H1 (cell line): ENCODE measurements at regions not wholly inside any gene's neighbourhood (a gene's known extent, or its start where the extent isn't known, plus 50 kb on each side); places are given as distances from the start of the nearest gene placed in this dataset.

ENCODE experiments used
- CTCF ChIA-PET: fragments of 300-600 bp; sonication (Branson Sonifier 250); formaldehyde crosslinking; loops from one replicate; lab custom pipeline; 2021; ENCODE audit not compliant: partially characterized antibody; lab: Charles Lee
- POLR2A ChIA-PET: fragments of 300-600 bp; sonication (Branson Sonifier 250); formaldehyde crosslinking; loops from one replicate; lab custom pipeline; 2021; ENCODE audit warnings: inconsistent platforms; ENCODE audit not compliant: partially characterized antibody; lab: Charles Lee
- DNase-seq, 2 experiments: peaks; one replicate each; pipeline versions ENCODE4 v3.0.0 to v3.0.0-alpha.2; 2010 to 2022; ENCODE audit warnings: low spot score in 2 of 2, low read depth in 1 of 2, mixed read lengths in 1 of 2
- FAIRE-seq: peaks from 2 replicates; lab custom pipeline; 2011; peaks lifted over from hg19 to GRCh38; lab: Jason Lieb, UNC
- H2AFZ ChIP-seq: 2 replicates; pipeline ENCODE4 v1.8.1; 2012; ENCODE audit warnings: low read length, inconsistent platforms
- H2AK5ac ChIP-seq: 2 replicates; pipeline ENCODE4 v1.6.1; 2013; ENCODE audit warnings: low read depth, low read length
- H2BK120ac ChIP-seq: replicated peaks from 2 replicates; pipeline ENCODE3; 2013; ENCODE audit warnings: low read depth, low read length, inconsistent platforms
- H2BK12ac ChIP-seq: 2 replicates; pipeline ENCODE4 v1.6.1; 2013; ENCODE audit warnings: low read depth, low read length
- H2BK15ac ChIP-seq: 2 replicates; pipeline ENCODE4 v1.6.1; 2013; ENCODE audit warnings: low read length
- H2BK20ac ChIP-seq: 2 replicates; pipeline ENCODE4 v1.6.1; 2013; ENCODE audit warnings: low read length
- H2BK5ac ChIP-seq: 2 replicates; pipeline ENCODE4 v1.6.1; 2013; ENCODE audit warnings: low read depth, low read length
- H3K14ac ChIP-seq: 2 replicates; pipeline ENCODE4 v1.6.1; 2013; ENCODE audit warnings: inconsistent platforms; ENCODE audit not compliant: insufficient read length
- H3K18ac ChIP-seq: 2 replicates; pipeline ENCODE4 v1.6.1; 2013; ENCODE audit warnings: low read length; ENCODE audit errors: extremely low read depth
- H3K23ac ChIP-seq: 2 replicates; pipeline ENCODE4 v1.6.1; 2013; ENCODE audit warnings: inconsistent platforms; ENCODE audit not compliant: insufficient read length
- H3K23me2 ChIP-seq: 2 replicates; pipeline ENCODE4 v1.6.1; 2013; ENCODE audit warnings: low read depth, low read length
- H3K27ac ChIP-seq: 2 replicates; pipeline ENCODE4 v1.6.1; 2011; ENCODE audit warnings: low read depth, low read length, inconsistent platforms
- H3K27me3 ChIP-seq, 4 experiments: replicated peaks in 1 of 4; 1 replicate in 1 of 4; 2 replicates in 3 of 4; pipeline versions ENCODE4 v1.6.1 to v1.8.1; 2011 to 2013; ENCODE audit warnings: low read length in 3 of 4, mild to moderate bottlenecking in 3 of 4, inconsistent platforms in 2 of 4, mixed read lengths in 2 of 4, moderate library complexity in 1 of 4; ENCODE audit not compliant: control insufficient read depth in 3 of 4, insufficient read depth in 3 of 4; ENCODE audit errors: extremely low read depth in 1 of 4
- H3K36me3 ChIP-seq, 4 experiments: 2 replicates each; pipeline versions ENCODE4 v1.6.1 to v1.8.1; 2011 to 2013; ENCODE audit warnings: mild to moderate bottlenecking in 4 of 4, low read length in 3 of 4, moderate library complexity in 2 of 4, control low read depth in 1 of 4, inconsistent platforms in 1 of 4; ENCODE audit not compliant: insufficient read depth in 4 of 4, control insufficient read depth in 2 of 4
- H3K4ac ChIP-seq: replicated peaks from 2 replicates; pipeline ENCODE3; 2013; ENCODE audit warnings: low read length, low read depth, mixed read lengths, inconsistent platforms; ENCODE audit not compliant: insufficient read length
- H3K4me1 ChIP-seq, 4 experiments: replicated peaks in 1 of 4; 1 replicate in 1 of 4; 2 replicates in 3 of 4; pipeline versions ENCODE4 v1.6.1 to v1.8.1; 2011 to 2013; ENCODE audit warnings: low read length in 3 of 4, inconsistent platforms in 2 of 4, mixed read lengths in 1 of 4; ENCODE audit not compliant: insufficient read depth in 4 of 4, control insufficient read depth in 3 of 4
- H3K4me2 ChIP-seq, 2 experiments: 2 replicates each; pipeline versions ENCODE4 v1.6.1 to v1.8.1; 2011 to 2013; ENCODE audit warnings: low read depth in 2 of 2, low read length in 2 of 2, control low read depth in 1 of 2, inconsistent platforms in 1 of 2, mild to moderate bottlenecking in 1 of 2; ENCODE audit not compliant: insufficient read depth in 1 of 2
- H3K4me3 ChIP-seq, 4 experiments: fragments of 200-600, 300-600 bp in 1 of 4; sonication (generic), shearing (Covaris generic), sonication (Bioruptor Twin) in 1 of 4; 2 replicates each; pipeline versions ENCODE4 v1.5.1 to v1.8.1; 2011 to 2016; ENCODE audit warnings: low read length in 4 of 4, low read depth in 3 of 4, control low read depth in 2 of 4, inconsistent platforms in 2 of 4, mild to moderate bottlenecking in 2 of 4, mixed read lengths in 1 of 4, moderate library complexity in 1 of 4; ENCODE audit not compliant: insufficient read depth in 2 of 4; ENCODE audit errors: extremely low read depth in 1 of 4
- H3K56ac ChIP-seq: replicated peaks from 2 replicates; pipeline ENCODE3; 2013; ENCODE audit warnings: low read depth, mild to moderate bottlenecking, mixed read lengths, low read length, inconsistent platforms; ENCODE audit not compliant: insufficient read length
- H3K79me1 ChIP-seq: 2 replicates; pipeline ENCODE4 v1.6.1; 2013; ENCODE audit warnings: low read depth, low read length, control low read depth
- H3K79me2 ChIP-seq, 2 experiments: 2 replicates each; pipeline versions ENCODE4 v1.6.1 to v1.8.1; 2012 to 2013; ENCODE audit warnings: low read length in 2 of 2, mild to moderate bottlenecking in 2 of 2, inconsistent platforms in 1 of 2; ENCODE audit not compliant: insufficient read depth in 2 of 2, control insufficient read depth in 1 of 2
- H3K9ac ChIP-seq, 4 experiments: replicated peaks in 1 of 4; 1 replicate in 1 of 4; 2 replicates in 3 of 4; pipeline versions ENCODE4 v1.6.1 to v1.8.1; 2011 to 2013; ENCODE audit warnings: low read depth in 3 of 4, low read length in 3 of 4, control low read depth in 2 of 4, mild to moderate bottlenecking in 2 of 4, moderate library complexity in 2 of 4, inconsistent platforms in 1 of 4; ENCODE audit errors: extremely low read depth in 1 of 4
- H3K9me3 ChIP-seq, 2 experiments: 2 replicates each; pipeline versions ENCODE4 v1.6.1 to v1.8.1; 2012 to 2013; ENCODE audit warnings: mild to moderate bottlenecking in 2 of 2, moderate library complexity in 2 of 2, control low read depth in 1 of 2, inconsistent platforms in 1 of 2, low read depth in 1 of 2, low read length in 1 of 2, mixed read lengths in 1 of 2; ENCODE audit not compliant: insufficient read depth in 2 of 2
- H4K20me1 ChIP-seq, 2 experiments: replicated peaks in 1 of 2; 2 replicates each; pipeline versions ENCODE3 to v1.8.1; 2011 to 2013; ENCODE audit warnings: inconsistent platforms in 2 of 2, low read length in 2 of 2, mild to moderate bottlenecking in 1 of 2; ENCODE audit not compliant: insufficient read depth in 2 of 2, control insufficient read depth in 1 of 2
- H4K5ac ChIP-seq: 2 replicates; pipeline ENCODE4 v1.6.1; 2013; ENCODE audit warnings: low read length, low read depth, mixed read lengths, inconsistent platforms; ENCODE audit not compliant: insufficient read length
- H4K8ac ChIP-seq: 2 replicates; pipeline ENCODE4 v1.8.0; 2013; ENCODE audit warnings: mild to moderate bottlenecking, moderate library complexity, low read length, inconsistent platforms; ENCODE audit not compliant: insufficient read depth; ENCODE audit errors: extremely low read depth
- H4K91ac ChIP-seq: replicated peaks from 2 replicates; pipeline ENCODE3; 2013; ENCODE audit warnings: low read length, mixed read lengths, inconsistent platforms; ENCODE audit not compliant: insufficient read length
- BRCA1 ChIP-seq: IDR thresholded peaks from 2 replicates; pipeline ENCODE4 v1.6.1; 2012; ENCODE audit warnings: low read depth, low read length, improper control_type of control experiment
- JUND ChIP-seq: IDR thresholded peaks from 2 replicates; pipeline ENCODE4 v1.6.1; 2011; ENCODE audit warnings: mild to moderate bottlenecking, improper control_type of control experiment, low read length
- KDM4A ChIP-seq: IDR thresholded peaks from one replicate; pipeline ENCODE4 v1.7.1; 2012; ENCODE audit warnings: low read depth, mild to moderate bottlenecking, moderate library complexity, low read length, inconsistent platforms; ENCODE audit not compliant: severe bottlenecking
- MAFK ChIP-seq: IDR thresholded peaks from 2 replicates; pipeline ENCODE4 v1.6.1; 2012; ENCODE audit warnings: low read depth, mild to moderate bottlenecking, improper control_type of control experiment, low read length
- POU5F1 ChIP-seq: IDR thresholded peaks from 2 replicates; pipeline ENCODE4 v1.6.1; 2011; ENCODE audit warnings: low read depth, mild to moderate bottlenecking, low read length, moderate library complexity
- RFX5 ChIP-seq: IDR thresholded peaks from 2 replicates; pipeline ENCODE4 v1.6.1; 2011; ENCODE audit warnings: low read depth, low read length, improper control_type of control experiment, borderline replicate concordance
- RNF2 ChIP-seq: fragments of 200-900, 300-1000 bp; sonication (generic); IDR thresholded peaks from 2 replicates; pipeline ENCODE4 v1.7.1; 2016; ENCODE audit warnings: borderline replicate concordance, low read depth, mild to moderate bottlenecking, antibody characterized with exemption, low read length; ENCODE audit not compliant: poor library complexity, severe bottlenecking; ENCODE audit errors: missing control alignments
- RXRA ChIP-seq: IDR thresholded peaks from 2 replicates; pipeline ENCODE4 v1.6.1; 2011; ENCODE audit warnings: low read depth, mild to moderate bottlenecking, low read length, moderate library complexity; ENCODE audit not compliant: insufficient read depth
- TCF12 ChIP-seq: IDR thresholded peaks from 2 replicates; pipeline ENCODE4 v1.6.1; 2011; ENCODE audit warnings: low read depth, mild to moderate bottlenecking, low read length
- WGBS, 2 experiments: shearing (Covaris generic) in 1 of 2; methylation state at CpG; one replicate each; pipeline versions ENCODE4 v1.1.6 to v1.1.7; 2013 to 2015; ENCODE audit warnings: low lambda C conversion rate in 2 of 2, mixed read lengths in 2 of 2, inconsistent platforms in 1 of 2, low coverage in 1 of 2, missing lambda C conversion rate in 1 of 2; ENCODE audit not compliant: insufficient replicate concordance in 2 of 2, insufficient coverage in 1 of 2, insufficient read length in 1 of 2; ENCODE audit errors: extremely low coverage in 1 of 2, missing lambda C conversion rate in 1 of 2; 5-methylcytosine and 5-hydroxymethylcytosine counted together

DNA sequence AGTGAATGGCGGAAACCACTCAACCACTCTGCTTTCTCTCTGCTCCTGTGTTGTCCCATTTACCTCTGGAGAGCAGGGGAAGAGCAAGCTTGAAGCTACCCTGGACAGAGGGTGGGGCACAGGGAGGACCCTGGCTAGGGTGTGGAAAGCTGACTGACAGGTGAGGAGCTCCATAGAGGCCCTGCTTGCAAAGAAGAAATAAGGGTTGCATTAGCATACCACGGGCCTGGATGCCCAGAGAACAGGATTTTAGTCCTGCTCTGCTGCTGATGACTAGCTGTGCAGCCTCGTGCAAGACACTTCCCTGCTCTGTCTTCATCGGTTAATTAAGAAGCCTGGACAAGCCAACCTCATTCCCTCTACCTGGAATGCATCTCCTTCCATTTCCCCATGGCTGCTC, 135.0 kb downstream of the BUD13 start:
- Histone ChIP-seq H3K23me2 (no peaks in the 10 kb centered on the region; the same call in 1 of the 2 replicates), H4K20me1 (no peaks in the 10 kb centered on the region), H3K4me2 (no peak overlapping the region), H2BK12ac (no peak overlapping the region), H3K79me1 (no peaks in the 10 kb centered on the region), H2BK15ac (no peak overlapping the region), H3K4me3 (no peak overlapping the region), H3K79me2 (no peaks in the 10 kb centered on the region), H2AFZ (no peak overlapping the region), H2BK20ac (no peak overlapping the region), H3K18ac (no peak overlapping the region), H2BK120ac (no peak overlapping the region), H3K4ac (no peak overlapping the region), H3K9ac (no peak overlapping the region), H3K36me3 (no peaks in the 10 kb centered on the region), H3K4me1 (peaks cover 0 to 7% (median 2%) of the 10 kb centered on the region in 4 experiments; a peak in 3 of 7 replicates), H4K5ac (no peak overlapping the region), H4K91ac (no peak overlapping the region), H4K8ac (no peak overlapping the region), H3K27me3 (0 out of 7 replicates have a peak, but pooled peaks cover 0 to 3% (median 0%) of the 10 kb centered on the region in 4 experiments), H2AK5ac (no peak overlapping the region), H3K14ac (no peak overlapping the region), H3K56ac (no peak overlapping the region), H3K9me3 (no peaks in the 10 kb centered on the region), H3K23ac (no peak overlapping the region), H3K27ac (no peak overlapping the region), H2BK5ac (no peak overlapping the region)
- FAIRE-seq (no peak), DNase-seq (peak in 1 of 2 experiments; percentile 26)
- ChIA-PET CTCF (interaction anchor here (0.7 to 6.7 kb wide), 16 partner anchors 11 to 357 kb away, joined by 3 to 94 read pairs (median 4); no protein-coding TSS in a partner anchor), POLR2A (no interaction called here)
- 84% methylated on average over 4 of the region's 4 CpGs; no CpG with 5 or more reads in 1 of the 2 experiments for WGBS, 2 experiments
- TF ChIP-seq RFX5 (no peak), JUND (no peak), POU5F1 (no peak), TCF12 (no peak), KDM4A (no peak), RXRA (no peak), MAFK (no peak), BRCA1 (no peak), RNF2 (no peak)
- TF ChIP-seq, all 59 proteins: peak for 0
